ENCODE measurements at regions not wholly inside any gene's neighbourhood (a gene's known extent, or its start where the extent isn't known, plus 50 kb on each side); places are given as distances from the start of the nearest gene placed in this dataset.

- no peak for TF ChIP-seq SIN3A (IDR thresholded peaks at IDR 0.05; ENCODE audit: borderline replicate concordance, insufficient read depth, low read length)
- TF ChIP-seq POLR2AphosphoS5 (IDR thresholded peaks at IDR 0.05; ENCODE audit: low read depth, low read length): no peak
- no peak for TF ChIP-seq TAF1 (IDR thresholded peaks at IDR 0.05; ENCODE audit: borderline replicate concordance, insufficient read depth, low read length)
Observed at GRCh38 chr2:23230885-23231284, 154.1 kb upstream of the KLHL29 start.

Data from PFSK-1 (cell line).